ENCODE measurements at regions not wholly inside any gene's neighbourhood (a gene's known extent, or its start where the extent isn't known, plus 50 kb on each side); places are given as distances from the start of the nearest gene placed in this dataset.

DNA sequence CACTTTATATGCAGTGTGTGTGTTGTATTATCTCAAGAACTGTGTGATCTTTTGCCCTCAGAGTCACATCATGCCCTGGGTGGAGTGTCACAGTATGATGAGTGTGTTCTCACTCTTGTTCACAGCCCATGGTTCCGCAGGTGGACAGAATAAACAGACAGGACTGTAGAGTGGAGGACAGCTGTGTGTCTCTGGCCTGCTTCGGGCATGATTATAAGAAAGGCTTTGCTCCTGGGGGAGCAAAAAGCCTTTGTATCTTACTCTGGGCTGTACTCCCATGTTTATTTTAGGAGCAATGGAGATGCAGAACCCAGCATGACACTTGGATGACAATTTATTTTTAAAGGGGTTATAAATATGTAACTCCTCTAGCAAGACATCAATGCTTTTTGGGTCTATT, 371.7 kb upstream of the MEX3C start:
- no peak for TF ChIP-seq EZH2 (IDR thresholded peaks at IDR 0.05; ENCODE audit: borderline replicate concordance, low read depth, low read length, poor library complexity, severe bottlenecking)
- TF ChIP-seq, protein P1, sequence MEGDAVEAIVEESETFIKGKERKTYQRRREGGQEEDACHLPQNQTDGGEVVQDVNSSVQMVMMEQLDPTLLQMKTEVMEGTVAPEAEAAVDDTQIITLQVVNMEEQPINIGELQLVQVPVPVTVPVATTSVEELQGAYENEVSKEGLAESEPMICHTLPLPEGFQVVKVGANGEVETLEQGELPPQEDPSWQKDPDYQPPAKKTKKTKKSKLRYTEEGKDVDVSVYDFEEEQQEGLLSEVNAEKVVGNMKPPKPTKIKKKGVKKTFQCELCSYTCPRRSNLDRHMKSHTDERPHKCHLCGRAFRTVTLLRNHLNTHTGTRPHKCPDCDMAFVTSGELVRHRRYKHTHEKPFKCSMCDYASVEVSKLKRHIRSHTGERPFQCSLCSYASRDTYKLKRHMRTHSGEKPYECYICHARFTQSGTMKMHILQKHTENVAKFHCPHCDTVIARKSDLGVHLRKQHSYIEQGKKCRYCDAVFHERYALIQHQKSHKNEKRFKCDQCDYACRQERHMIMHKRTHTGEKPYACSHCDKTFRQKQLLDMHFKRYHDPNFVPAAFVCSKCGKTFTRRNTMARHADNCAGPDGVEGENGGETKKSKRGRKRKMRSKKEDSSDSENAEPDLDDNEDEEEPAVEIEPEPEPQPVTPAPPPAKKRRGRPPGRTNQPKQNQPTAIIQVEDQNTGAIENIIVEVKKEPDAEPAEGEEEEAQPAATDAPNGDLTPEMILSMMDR (conservative IDR thresholded peaks at IDR 0.05; ENCODE audit: low read depth, low read length) = no peak

Data from A673 (cell line).